ENCODE measurements at regions not wholly inside any gene's neighbourhood (a gene's known extent, or its start where the extent isn't known, plus 50 kb on each side); places are given as distances from the start of the nearest gene placed in this dataset.
"Not testable (repeated sequence)": the region's sequence is repeated elsewhere in the genome, so short reads cannot be mapped to it uniquely, and the experiment has no call there.

DNA sequence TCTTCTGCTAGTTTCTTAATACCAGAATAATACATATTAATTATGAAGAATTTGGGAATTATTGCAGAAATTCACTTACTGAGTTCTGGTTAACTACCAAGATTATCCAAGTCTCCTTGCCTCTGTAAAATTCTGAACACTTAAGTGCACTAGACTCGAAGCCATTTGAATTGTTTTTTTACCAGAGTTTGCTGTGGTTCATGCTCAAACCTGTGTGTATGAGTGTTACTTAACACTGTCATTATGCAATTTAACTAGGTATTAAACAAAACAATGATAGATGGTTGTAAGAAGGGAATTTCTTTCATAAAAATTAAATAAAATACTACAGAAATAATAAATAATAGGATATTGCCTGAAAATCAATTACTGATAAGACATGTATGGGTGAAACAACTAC, 145.6 kb upstream of the FAT4 start:
- no peak overlapping the region for H3K4me2 ChIP-seq (ENCODE audit: control insufficient read depth, insufficient read depth)
- H3K9me3 ChIP-seq (replicated peaks; ENCODE audit: control insufficient read depth, insufficient read depth, low read length): no peaks in the 10 kb centered on the region
- DNase-seq (ENCODE audit: low read depth, low spot score): no peak
- H4K20me1 ChIP-seq (ENCODE audit: control insufficient read depth, insufficient read depth): no peaks in the 10 kb centered on the region
- ChIA-PET RAD21 (ENCODE audit: unreplicated experiment) (no interaction called here), SMC1A (ENCODE audit: uncharacterized antibody, unreplicated experiment) (no interaction called here), POLR2A (no interaction called here), CTCF (no interaction called here)
- no peak for FAIRE-seq
- no peak for TF ChIP-seq BCL11A (IDR thresholded peaks at IDR 0.05; ENCODE audit: low read depth, low read length)
- no peak for TF ChIP-seq RBBP5 (conservative IDR thresholded peaks at IDR 0.05)
- no peak for TF ChIP-seq BMI1 (IDR thresholded peaks at IDR 0.05; ENCODE audit: borderline replicate concordance)
- H3K27me3 ChIP-seq (replicated peaks in 1 of 2; ENCODE audit: control insufficient read depth in 2 of 2, insufficient read depth in 2 of 2, low read length in 1 of 2): no peaks in the 10 kb centered on the region
- intact Hi-C loops (cut with micrococcal nuclease; ENCODE audit: unreplicated experiment): no loop called here
- BruUV-seq (replicated peaks): no TSS peak
- ATAC-seq: no peak
- no peak overlapping the region for H3K9ac ChIP-seq (ENCODE audit: control insufficient read depth, insufficient read depth, low read length)
- no peaks in the 10 kb centered on the region for H3K36me3 ChIP-seq (ENCODE audit: control insufficient read depth in 2 of 2, insufficient read depth in 2 of 2, low read length in 1 of 2)
- no peak overlapping the region for H2AFZ ChIP-seq (ENCODE audit: control insufficient read depth, low read depth, low read length)
- in situ Hi-C loops (cut with MboI): no loop called here
- H3K4me3 ChIP-seq: no peak overlapping the region
- no peaks in the 10 kb centered on the region for H3K79me2 ChIP-seq (ENCODE audit: control insufficient read depth, insufficient read depth, low read length)
- 0% methylated on average over 1 of the region's 1 CpG for WGBS (ENCODE audit: insufficient coverage, insufficient replicate concordance, low lambda C conversion rate, missing lambda C conversion rate)
- H3K4me1 ChIP-seq (ENCODE audit: control insufficient read depth, insufficient read depth, low read length): no peaks in the 10 kb centered on the region
- H3K27ac ChIP-seq (ENCODE audit: control insufficient read depth, insufficient read depth): no peak overlapping the region

GRCh38 chr4:125168531-125168930, 146.2 kb upstream of the FAT4 start:
- CTCF ChIA-PET: no interaction called here
- Histone ChIP-seq H3K9me3 (replicated peaks; ENCODE audit: control insufficient read depth, insufficient read depth, low read length) (no peaks in the 10 kb centered on the region), H4K20me1 (ENCODE audit: control insufficient read depth, insufficient read depth) (no peaks in the 10 kb centered on the region), H3K36me3 (ENCODE audit: control insufficient read depth in 2 of 2, insufficient read depth in 2 of 2, low read length in 1 of 2) (no peaks in the 10 kb centered on the region), H3K9ac (ENCODE audit: control insufficient read depth, insufficient read depth, low read length) (no peak overlapping the region), H3K27me3 (replicated peaks in 1 of 2; ENCODE audit: control insufficient read depth in 2 of 2, insufficient read depth in 2 of 2, low read length in 1 of 2) (no peaks in the 10 kb centered on the region), H3K4me1 (ENCODE audit: control insufficient read depth, insufficient read depth, low read length) (no peaks in the 10 kb centered on the region), H3K27ac (ENCODE audit: control insufficient read depth, insufficient read depth) (no peak overlapping the region), H2AFZ (ENCODE audit: control insufficient read depth, low read depth, low read length) (no peak overlapping the region), H3K79me2 (ENCODE audit: control insufficient read depth, insufficient read depth, low read length) (no peaks in the 10 kb centered on the region), H3K4me2 (ENCODE audit: control insufficient read depth, insufficient read depth) (no peak overlapping the region), H3K4me3 (no peak overlapping the region)
- FAIRE-seq: no peak
- SMC1A ChIA-PET (ENCODE audit: uncharacterized antibody, unreplicated experiment): no interaction called here
- intact Hi-C loops (cut with micrococcal nuclease; ENCODE audit: unreplicated experiment): no loop called here
- RAD21 ChIA-PET (ENCODE audit: unreplicated experiment): no interaction called here
- POLR2A ChIA-PET: no interaction called here
- ATAC-seq: no peak
- no peak for DNase-seq (ENCODE audit: low read depth, low spot score)
- no TSS peak for BruUV-seq (replicated peaks)
- in situ Hi-C loops (cut with MboI): no loop called here
- no peak for TF ChIP-seq PAX8 (IDR thresholded peaks at IDR 0.05)
- TF ChIP-seq, protein P1, sequence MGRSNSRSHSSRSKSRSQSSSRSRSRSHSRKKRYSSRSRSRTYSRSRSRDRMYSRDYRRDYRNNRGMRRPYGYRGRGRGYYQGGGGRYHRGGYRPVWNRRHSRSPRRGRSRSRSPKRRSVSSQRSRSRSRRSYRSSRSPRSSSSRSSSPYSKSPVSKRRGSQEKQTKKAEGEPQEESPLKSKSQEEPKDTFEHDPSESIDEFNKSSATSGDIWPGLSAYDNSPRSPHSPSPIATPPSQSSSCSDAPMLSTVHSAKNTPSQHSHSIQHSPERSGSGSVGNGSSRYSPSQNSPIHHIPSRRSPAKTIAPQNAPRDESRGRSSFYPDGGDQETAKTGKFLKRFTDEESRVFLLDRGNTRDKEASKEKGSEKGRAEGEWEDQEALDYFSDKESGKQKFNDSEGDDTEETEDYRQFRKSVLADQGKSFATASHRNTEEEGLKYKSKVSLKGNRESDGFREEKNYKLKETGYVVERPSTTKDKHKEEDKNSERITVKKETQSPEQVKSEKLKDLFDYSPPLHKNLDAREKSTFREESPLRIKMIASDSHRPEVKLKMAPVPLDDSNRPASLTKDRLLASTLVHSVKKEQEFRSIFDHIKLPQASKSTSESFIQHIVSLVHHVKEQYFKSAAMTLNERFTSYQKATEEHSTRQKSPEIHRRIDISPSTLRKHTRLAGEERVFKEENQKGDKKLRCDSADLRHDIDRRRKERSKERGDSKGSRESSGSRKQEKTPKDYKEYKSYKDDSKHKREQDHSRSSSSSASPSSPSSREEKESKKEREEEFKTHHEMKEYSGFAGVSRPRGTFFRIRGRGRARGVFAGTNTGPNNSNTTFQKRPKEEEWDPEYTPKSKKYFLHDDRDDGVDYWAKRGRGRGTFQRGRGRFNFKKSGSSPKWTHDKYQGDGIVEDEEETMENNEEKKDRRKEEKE (IDR thresholded peaks at IDR 0.05): no peak
- no peak for TF ChIP-seq SIX5 (IDR thresholded peaks at IDR 0.05; ENCODE audit: low read depth, low read length, severe bottlenecking)
- no peak for TF ChIP-seq MYC (IDR thresholded peaks at IDR 0.05; ENCODE audit: insufficient read depth, insufficient read length, insufficient replicate concordance, low read length, severe bottlenecking)
- no peak for TF ChIP-seq CBFB (IDR thresholded peaks at IDR 0.05; ENCODE audit: low read depth)
- TF ChIP-seq NFXL1 (IDR thresholded peaks at IDR 0.05; ENCODE audit: borderline replicate concordance): no peak

DNA sequence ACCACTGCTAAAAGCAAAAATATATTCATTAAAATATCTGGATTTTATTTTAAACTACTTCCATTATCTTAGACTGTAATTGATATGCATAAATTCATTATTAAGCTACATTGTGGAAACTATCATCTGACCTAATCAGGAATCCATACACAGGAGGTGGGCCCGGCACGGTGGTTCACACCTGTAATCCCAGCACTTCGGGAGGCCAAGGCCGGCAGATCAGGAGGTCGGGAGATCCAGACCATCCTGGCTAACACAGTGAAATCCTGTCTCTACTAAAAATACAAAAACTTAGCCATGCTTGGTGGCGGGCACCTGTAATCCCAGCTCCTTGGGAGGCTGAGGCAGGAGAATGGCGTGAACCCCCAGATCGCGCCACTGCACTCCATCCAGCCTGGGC, 148.7 kb upstream of the FAT4 start:
- H3K79me2 ChIP-seq (ENCODE audit: control insufficient read depth, insufficient read depth, low read length); H3K4me2 ChIP-seq (ENCODE audit: control insufficient read depth, insufficient read depth); CTCF ChIA-PET; H2AFZ ChIP-seq (ENCODE audit: control insufficient read depth, low read depth, low read length); H3K9ac ChIP-seq (ENCODE audit: control insufficient read depth, insufficient read depth, low read length); H3K27ac ChIP-seq (ENCODE audit: control insufficient read depth, insufficient read depth); ATAC-seq; H3K9me3 ChIP-seq (replicated peaks; ENCODE audit: control insufficient read depth, insufficient read depth, low read length); intact Hi-C loops (cut with micrococcal nuclease; ENCODE audit: unreplicated experiment); SMC1A ChIA-PET (ENCODE audit: uncharacterized antibody, unreplicated experiment); POLR2A ChIA-PET; RAD21 ChIA-PET (ENCODE audit: unreplicated experiment); H3K27me3 ChIP-seq (replicated peaks in 1 of 2; ENCODE audit: control insufficient read depth in 2 of 2, insufficient read depth in 2 of 2, low read length in 1 of 2); H3K4me1 ChIP-seq (ENCODE audit: control insufficient read depth, insufficient read depth, low read length); H4K20me1 ChIP-seq (ENCODE audit: control insufficient read depth, insufficient read depth); H3K4me3 ChIP-seq; H3K36me3 ChIP-seq (ENCODE audit: control insufficient read depth in 2 of 2, insufficient read depth in 2 of 2, low read length in 1 of 2); FAIRE-seq; BruUV-seq (replicated peaks); in situ Hi-C loops (cut with MboI); DNase-seq (ENCODE audit: low read depth, low spot score): not testable (repeated sequence)
- WGBS (ENCODE audit: insufficient coverage, insufficient replicate concordance, low lambda C conversion rate, missing lambda C conversion rate): 34% methylated on average over 6 of the region's 9 CpGs

Data from GM12878 (cell line).